GM19468 (cell line): ENCODE measurements at regions not wholly inside any gene's neighbourhood (a gene's known extent, or its start where the extent isn't known, plus 50 kb on each side); places are given as distances from the start of the nearest gene placed in this dataset.
"Not testable (repeated sequence)": the region's sequence is repeated elsewhere in the genome, so short reads cannot be mapped to it uniquely, and the experiment has no call there.

Experiments
- ATAC-seq: cut with Tn5 transposase; IDR thresholded peaks from one replicate; pipeline ENCODE4 v1.9.1; 2021; ENCODE audit warnings: mild to moderate bottlenecking, moderate library complexity, moderate number of reproducible peaks; ENCODE audit not compliant: unreplicated experiment; ENCODE audit errors: extremely low read depth

DNA sequence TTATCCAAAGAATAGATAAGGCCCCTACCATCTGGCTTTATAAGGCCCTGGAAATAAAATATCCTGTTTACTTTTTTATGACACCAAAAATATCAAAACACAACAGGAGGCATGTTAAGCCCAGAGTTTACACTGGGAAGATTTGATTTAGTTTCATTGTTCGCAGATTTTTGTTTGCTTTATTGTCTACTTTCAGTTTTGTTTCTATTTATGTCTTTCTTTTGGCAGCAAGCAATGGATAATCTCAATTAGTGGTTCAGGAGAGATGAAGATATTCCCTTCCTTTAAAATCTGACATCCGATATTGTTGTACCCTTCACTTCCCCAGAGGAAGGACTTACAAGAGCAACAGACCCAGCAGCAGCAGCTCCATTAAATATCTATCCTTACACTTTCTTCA is 249.4 kb upstream of the ARPP21 start:
- ATAC-seq: no peak

DNA sequence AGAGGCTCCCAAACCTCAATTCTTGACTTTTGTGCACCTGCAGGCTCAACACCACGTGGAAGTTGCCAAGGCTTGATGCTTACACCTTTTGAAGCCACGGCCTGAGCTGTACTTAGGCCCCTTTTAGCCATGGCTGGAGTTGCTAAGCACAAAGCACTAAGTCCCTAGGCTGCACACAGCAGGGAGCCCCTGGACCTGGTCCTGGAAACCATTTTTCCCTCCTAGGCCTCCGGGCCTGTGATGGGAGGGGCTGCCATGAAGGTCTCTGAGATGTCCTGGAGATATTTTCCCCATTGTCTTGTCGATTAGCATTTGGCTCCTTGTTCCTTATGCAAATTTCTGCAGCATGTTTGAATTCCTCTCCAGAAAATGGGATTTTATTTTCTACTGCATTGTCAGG is 247.1 kb upstream of the ARPP21 start:
- no peak for ATAC-seq

DNA sequence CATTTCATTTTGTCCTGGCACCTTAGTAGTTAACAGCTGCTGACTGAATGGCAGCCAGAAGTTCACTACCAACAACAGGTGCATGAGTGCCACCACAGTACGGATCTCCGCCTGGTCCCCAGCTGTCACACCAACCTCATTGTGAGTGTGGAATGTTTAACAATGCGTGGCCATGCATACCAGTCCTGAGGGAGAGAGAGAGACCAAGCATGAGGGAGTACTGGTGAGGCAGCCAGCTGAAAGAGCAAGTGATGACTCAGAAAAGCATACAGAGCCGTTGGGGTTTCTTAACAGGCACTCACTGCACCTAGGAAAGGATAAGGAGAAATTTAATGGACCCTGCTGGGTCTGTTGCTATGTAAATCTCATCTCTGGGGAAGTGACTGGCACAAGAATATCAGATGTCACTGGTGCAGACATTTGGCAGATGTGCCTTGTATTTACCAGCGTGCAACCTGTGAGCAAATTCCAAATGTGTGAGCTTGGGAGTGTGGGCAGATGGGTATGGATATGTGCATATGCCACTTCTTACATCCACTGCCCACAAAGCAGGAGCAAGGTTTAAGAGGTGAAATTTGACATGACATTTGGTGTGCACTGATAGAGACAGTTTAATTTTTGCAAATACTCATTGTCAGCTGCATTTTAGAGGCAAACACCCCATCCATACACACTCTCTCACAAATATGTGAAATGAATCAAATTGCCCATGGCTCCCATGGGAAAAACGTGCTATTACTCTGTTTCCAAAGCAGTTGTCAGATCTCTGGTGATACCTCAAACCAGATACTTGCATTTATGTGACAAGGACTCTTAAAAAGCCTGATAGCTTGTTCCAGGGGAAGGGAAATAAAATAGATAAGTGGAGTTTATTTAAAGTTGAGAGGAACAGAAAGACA is 245.2 kb upstream of the ARPP21 start:
- no peak for ATAC-seq

DNA sequence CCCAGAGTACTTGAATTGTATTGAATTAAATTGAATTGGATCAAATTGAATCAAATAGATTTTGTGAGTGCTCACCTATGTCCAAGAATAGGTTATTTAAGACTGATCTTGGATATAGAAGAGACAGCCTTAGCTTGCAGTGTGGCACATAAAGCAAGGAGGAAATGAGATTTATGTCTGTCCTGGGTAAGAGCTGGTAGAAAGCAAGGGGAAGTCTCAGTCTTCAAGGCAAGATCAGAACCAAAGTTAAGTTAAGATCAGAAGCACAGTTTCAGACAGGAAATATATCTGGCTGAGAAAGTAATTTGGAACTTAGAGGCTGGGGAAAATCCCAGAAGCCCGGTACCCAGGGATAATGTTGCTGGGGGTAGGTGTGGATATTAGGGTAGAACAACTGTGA is 244.4 kb upstream of the ARPP21 start:
- no peak for ATAC-seq

DNA sequence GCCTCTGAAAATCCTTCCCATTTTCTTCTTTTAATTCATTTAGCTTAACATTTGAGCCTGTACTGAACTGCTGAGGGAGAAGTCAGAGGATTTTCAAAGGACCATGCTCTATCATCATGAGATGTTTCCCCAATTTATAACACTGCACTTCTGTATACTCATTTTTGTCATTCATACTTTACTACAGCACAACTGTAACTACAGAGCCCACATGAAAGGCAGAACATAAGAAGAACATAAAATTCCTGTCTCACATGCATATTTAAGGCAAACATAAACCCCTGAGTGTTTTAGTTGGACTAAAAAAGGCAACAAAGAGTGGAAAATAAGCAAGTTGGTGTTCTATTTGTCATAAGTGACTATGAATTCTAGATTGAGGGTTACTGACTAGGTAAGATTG is 237.7 kb upstream of the ARPP21 start:
- ATAC-seq: no peak

DNA sequence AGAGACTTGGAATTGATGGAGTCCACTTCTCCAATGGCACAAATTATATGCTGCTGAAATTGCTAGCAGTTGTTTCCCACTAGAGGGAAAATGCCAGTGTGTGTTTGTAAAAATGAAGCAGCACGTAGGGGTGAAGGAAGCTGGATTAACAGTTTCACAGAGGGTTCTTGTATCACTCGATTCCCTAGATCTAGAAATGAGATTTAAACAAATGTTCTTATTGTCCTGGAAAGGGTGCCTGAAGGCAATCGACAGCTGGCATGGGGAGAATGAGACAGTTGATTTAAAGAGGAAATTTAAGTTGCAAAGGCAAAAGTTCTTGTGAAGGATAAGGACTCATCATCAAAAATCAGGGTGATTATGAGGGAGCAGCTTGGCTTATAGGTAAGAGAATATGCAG is 234.8 kb upstream of the ARPP21 start:
- ATAC-seq: no peak

DNA sequence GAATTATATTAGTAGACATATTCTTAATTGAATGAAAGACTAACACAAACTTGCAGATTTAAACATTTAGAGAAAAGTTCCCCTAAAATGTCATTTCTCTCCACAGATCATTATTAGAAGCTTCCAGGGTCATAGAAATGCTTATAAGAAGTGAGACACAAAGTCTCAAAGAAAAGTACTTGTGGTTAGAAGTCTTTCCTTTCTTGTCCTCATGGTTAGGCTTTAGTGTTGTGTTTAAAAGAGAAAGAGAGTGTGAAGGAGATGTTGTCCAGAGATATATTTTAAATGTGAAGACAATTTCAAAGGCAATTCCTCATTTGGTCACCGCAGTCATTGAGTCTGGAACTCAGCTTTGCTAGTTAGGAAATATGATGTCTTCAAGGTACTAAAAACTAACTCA is 230.4 kb upstream of the ARPP21 start:
- ATAC-seq: no peak

DNA sequence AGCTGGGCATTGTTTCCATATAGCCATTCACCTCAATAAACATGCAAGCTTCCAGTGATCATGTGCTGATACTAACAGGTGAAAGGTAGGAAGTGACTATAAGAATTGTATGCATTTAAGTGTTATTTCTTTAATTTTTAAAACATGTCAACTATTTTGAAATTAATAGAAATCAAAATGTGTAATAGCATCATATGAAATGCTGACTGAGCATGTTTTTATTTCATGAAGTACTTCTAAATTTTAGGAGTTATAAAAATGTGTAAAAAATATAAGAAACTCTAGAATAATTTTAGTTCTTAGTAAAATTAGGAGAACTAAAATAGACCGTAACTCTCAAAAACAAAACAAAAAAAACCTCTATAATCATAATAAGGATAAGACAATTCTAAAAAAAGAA is 229.3 kb upstream of the ARPP21 start:
- no peak for ATAC-seq

DNA sequence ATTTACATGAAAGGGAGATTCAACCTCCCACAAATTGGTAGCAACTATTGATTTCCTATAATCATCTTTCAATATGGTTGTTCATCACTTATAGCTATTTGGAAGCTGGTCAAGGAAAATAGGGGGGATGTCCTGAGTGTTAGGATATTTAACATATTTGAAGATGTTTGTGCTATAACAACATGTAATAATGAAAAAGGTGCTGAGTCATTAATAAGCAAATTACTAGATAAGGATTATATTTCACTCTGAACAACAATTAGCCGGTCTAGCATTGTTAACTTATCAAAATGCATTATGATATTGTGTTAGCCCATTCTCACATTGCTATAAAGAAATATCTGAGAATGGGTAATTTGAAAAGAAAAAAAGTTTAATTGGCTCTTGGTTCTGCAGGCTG is 225.8 kb upstream of the ARPP21 start:
- ATAC-seq: no peak

DNA sequence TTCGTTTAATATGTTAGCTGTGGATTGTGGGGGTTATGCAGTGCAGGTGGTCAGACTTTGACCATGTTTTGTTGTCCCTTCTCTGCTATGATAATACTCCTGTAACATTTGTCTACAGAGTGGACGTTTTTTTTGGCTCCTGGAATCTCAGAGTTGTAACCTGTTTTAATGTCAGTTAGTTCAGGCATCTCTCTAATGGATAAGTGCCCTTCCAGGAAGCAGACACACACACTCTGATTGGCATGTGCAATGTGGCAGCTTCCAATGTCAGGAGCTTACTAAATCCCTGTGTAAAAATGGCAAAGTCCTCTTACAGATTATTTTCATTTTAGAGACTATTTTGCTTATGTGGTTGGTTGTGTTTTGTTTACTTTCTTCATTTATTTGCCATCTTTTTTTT is 222.2 kb upstream of the ARPP21 start:
- no peak for ATAC-seq

DNA sequence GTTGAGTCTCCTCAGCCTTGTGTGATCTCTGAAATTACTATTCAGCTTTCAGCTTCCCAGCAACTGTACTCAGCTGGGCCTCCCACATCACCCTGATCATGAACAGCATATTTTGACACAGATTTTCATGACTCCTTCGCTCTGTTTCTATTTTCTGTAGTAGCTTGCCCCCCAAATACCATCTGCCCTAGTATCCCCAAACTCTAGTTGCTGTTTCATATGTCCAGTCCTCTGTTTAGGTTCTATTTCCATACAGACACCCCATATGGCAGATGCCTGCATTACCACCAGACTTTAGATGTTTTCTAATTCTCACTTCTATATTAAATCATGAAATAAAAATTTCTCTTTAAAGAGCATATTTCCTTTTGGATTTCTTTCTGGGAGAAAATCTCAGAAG is 217.2 kb upstream of the ARPP21 start:
- ATAC-seq: no peak

DNA sequence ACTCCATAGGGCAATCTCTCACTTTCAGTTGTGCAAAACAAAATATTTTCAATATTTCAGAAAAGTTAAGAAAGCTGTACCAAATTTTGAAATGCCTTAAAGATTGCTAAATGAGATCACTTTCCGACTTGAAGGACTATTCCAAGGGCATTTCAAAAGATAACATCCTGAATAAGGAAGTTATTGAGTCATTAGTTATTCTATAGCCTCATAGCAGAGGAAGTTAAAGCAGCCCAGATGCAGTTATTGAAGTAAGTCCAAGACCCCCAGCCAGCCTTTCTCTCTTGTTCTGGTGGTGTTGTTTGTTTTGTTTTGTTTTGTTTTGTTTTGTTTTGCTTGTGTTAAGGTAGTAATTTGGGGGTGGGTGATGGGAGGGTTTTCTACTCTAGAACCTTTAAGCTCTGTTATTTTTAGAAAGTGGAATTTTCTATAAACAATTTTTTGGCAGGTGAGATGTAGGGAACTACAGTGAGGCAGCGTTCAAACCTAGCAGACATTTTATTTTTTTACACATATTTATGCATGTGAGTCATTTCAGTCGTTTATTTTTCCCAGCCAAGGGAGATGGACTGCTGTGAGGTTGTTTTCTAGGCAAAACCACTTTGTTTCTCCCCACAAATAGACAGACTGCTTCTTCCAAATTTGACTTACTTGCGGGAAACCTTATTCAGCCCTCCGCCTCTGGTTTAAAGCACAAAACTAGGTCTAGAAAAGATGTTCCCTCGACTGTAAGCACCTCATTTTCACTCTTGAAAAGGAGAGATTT is 216.3 kb upstream of the ARPP21 start:
- ATAC-seq: no peak

DNA sequence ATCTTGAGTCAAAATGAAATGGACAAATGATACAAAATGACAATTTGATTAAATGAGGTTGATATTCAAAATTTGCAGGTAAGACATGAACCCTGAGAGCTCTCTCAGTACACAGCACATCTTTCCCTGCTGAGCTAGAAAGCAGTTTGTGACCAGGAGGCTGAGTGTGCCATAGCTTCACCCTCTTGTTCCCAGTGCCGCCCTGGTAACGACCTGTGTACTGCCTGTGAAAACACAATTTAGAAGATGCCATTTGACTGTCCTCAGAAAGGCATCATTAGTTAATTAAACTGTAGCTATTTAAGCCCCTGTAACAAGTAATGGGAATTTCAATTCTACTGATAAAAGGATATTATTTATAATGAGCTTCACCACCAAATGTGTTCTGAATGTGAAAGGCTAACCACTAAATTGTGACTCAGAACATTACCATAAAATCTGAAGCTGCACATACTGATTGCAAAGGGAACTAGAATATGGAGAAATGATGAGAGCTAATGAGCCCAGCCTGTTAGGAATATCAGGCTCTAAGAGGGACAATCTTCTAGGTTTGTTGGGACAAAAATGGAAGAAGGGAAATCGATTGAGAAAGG is 212.9 kb upstream of the ARPP21 start:
- ATAC-seq: no peak

DNA sequence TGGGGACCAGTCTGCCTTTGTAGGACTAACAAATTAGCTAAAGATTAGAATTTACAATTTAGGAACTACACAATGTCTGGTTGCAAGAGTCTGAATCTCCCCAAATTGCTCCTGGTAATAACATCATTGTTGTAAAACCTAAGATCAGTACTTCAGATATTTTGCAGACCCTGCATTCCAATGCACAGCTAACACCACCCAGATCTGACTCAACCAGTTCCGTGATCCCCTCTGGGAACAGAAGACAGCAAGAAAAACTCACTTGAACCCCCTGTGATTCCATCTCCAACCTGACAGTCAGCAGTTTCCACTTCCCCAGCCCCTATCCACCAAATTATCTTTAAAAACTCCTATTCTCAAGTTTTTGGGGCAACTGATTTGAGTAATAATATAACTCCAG is 201.9 kb upstream of the ARPP21 start:
- no peak for ATAC-seq

DNA sequence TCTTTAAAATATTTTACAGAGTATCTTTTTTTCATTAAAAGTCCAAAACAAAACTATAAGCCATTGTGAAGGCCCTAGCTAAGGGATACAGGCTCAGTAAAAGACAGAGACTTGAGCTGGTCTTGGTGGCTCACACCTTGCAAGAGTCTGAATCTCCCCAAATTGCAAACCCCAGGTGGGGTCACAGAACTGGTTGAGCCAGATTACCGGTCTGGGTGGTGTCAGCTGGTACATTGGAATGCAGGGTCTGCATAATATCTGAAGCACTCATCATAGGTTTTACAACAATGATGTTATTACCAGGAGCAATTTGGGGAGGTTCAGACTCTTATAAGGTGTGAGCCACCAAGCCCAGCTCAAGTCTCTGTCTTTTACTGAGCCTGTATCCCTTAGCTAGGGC is 201.2 kb upstream of the ARPP21 start:
- no peak for ATAC-seq

DNA sequence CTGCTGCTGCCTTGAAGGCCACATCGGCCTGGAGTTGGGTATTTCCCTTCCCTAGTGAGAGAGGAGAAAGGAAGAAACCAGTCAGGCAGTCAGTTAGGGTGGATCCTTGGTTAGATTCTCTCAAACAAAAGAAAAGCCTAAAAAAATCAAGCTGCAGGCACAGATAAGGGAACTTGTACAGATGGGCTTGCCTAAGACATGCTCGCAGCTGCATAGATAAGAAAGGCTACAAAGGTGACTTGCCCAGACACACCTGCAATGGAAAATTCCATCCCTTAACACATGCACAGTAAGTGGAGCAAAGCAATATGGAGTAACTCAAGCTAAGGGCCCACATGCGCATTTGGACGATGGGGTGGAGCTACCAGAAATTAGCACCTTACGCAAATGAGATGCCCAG is 199.7 kb upstream of the ARPP21 start:
- no peak for ATAC-seq

DNA sequence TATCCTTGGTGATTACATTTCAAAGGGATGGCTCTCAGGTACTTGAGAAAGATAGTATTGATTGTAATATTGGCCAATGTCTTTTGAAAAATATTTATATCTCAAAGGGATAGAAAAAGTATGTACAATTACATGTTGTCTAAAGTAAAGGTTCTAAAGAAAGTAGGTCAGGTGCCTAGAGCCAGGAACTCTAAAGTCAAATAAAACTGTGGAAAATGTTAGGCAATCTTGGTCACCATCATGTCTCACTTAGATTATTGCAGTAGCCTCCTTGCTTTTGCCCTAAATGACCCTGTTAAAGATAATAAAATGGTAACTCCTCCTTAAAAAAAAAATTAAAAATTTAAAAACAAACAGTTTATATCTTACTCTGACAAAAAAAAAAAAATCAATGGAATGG is 198.5 kb upstream of the ARPP21 start:
- ATAC-seq: no peak

DNA sequence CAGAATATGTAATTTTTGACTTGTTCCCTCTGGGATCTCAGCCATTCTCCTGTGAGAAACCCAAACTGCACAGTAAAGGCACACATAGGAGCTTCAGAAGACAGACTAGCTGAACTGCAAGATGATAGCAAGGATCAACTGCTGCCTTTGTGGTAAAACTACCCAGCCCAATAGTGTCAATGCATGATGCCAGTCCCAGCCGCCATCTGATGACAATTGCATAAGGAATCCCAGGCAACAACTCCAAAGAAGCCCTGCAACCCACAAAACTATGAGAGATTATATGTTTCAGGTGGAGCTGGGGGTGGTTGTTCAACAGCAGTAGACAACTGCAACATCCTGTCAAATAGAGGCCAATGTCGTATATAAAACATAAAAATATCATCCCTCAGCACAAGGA is 192.4 kb upstream of the ARPP21 start:
- ATAC-seq: no peak

DNA sequence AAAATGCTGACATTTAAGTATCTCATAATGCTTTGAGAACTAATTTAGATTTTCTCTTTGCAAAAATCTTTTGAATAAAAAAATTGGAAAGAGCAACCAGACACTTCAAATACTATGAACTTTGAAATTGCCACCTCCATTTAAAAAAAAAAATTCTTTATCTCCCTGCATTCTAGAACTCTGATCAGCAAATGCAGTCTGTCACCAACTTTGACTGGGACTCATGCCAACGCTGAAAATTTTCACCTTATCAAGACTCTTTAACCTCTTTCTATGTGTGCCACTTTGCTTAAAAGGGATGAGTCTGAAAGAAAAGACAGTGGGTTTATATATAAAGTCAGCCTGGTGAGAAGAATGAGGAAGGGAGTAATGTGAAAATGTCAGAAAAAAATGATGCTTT is 191.2 kb upstream of the ARPP21 start:
- no peak for ATAC-seq

DNA sequence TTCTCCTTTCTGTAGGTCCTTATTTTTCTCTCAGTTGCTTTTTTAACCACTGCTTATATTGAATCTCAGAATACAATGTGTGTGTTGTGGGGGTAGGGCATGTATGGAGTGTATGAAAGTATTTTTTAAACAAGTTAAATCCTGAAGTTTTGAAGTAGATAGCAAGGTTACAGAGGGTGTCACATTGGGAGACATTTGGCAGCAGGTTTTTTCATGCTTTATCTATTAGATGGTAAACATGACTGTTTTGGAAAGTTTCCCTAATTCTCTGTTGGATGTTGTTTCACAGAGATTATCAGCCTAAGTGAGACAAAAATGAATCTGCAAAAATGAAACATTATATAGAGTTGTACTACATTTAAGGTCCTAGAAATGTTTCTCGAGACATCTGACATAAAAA is 190.6 kb upstream of the ARPP21 start:
- no peak for ATAC-seq

DNA sequence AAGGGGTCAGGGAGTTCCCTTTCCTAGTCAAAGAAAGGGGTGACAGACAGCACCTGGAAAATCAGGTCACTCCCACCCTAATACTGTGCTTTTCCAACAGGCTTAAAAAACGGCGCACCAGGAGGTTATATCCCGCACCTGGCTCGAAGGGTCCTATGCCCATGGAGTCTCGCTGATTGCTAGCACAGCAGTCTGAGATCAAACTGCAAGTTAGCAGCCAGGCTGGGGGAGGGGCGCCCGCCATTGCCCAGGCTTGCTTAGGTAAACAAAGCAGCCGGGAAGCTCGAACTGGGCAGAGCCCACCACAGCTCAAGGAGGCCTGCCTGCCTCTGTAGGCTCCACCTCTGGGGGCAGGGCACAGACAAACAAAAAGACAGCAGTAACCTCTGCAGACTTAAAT is 184.5 kb upstream of the ARPP21 start:
- not testable (repeated sequence) for ATAC-seq
